Body of pancreas (tissue), 4 donors: ENCODE measurements at regions not wholly inside any gene's neighbourhood (a gene's known extent, or its start where the extent isn't known, plus 50 kb on each side); places are given as distances from the start of the nearest gene placed in this dataset.

Experiments
- ATAC-seq: fragments of 150-250 bp; one replicate; pipeline ENCODE4 v1.9.1; 2016
- DNase-seq, 4 donors: peaks; one replicate each; pipeline ENCODE4 v3.0.0-alpha.2; 2019
- H3K27ac ChIP-seq, 4 donors: fragments of 200-600 bp; sonication (generic); 1 replicate in 3 of 4; 2 replicates in 1 of 4; pipeline versions ENCODE4 v1.5.1 to v1.6.1; 2016 to 2019; ENCODE audit warnings: mild to moderate bottlenecking in 1 of 4, mixed read lengths in 1 of 4, moderate library complexity in 1 of 4
- H3K27me3 ChIP-seq, 2 donors: fragments of 200-600 bp; sonication (generic); one replicate each; pipeline ENCODE4 v1.6.0; 2016; ENCODE audit warnings: mild to moderate bottlenecking in 1 of 2
- H3K36me3 ChIP-seq, 2 donors: fragments of 200-600 bp; sonication (generic); replicated peaks in 1 of 2; 2 replicates each; pipeline ENCODE4 v1.5.1; 2016; ENCODE audit warnings: low read depth in 2 of 2; ENCODE audit not compliant: insufficient read depth in 1 of 2
- H3K4me1 ChIP-seq: fragments of 200-600 bp; sonication (generic); one replicate; pipeline ENCODE4 v1.6.0; 2016
- H3K4me3 ChIP-seq, 2 donors: fragments of 200-600 bp; sonication (generic); 1 replicate in 1 of 2; 2 replicates in 1 of 2; pipeline ENCODE4 v1.5.1; 2016 to 2019
- H3K9me3 ChIP-seq, 3 donors: fragments of 200-600 bp; sonication (generic); 1 replicate in 2 of 3; 2 replicates in 1 of 3; pipeline ENCODE4 v1.5.1; 2016
- POLR2A ChIP-seq, 3 donors: fragments of 450-650 bp; IDR thresholded peaks; one replicate each; pipeline ENCODE4 v1.6.1; 2016; ENCODE audit warnings: antibody characterized with exemption in 3 of 3, mild to moderate bottlenecking in 2 of 3
- WGBS, 2 donors: methylation state at CpG; one replicate each; pipeline ENCODE4 v1.1.5; 2017; 5-methylcytosine and 5-hydroxymethylcytosine counted together
- intact Hi-C: fragments of 100-400 bp; cut with DNase I; formaldehyde crosslinking; loops from one replicate; pipeline ENCODE4 v1.15.1; 2023
- TF ChIP-seq, protein P1 (sequence below), 7 experiments: fragments of 450-650 bp in 4 of 7; fragments of 200-600 bp in 3 of 7; sonication (generic) in 3 of 7; IDR thresholded peaks; one replicate each; pipeline ENCODE4 v1.5.1; 2016 to 2019; ENCODE audit warnings: antibody characterized with exemption in 7 of 7

DNA sequence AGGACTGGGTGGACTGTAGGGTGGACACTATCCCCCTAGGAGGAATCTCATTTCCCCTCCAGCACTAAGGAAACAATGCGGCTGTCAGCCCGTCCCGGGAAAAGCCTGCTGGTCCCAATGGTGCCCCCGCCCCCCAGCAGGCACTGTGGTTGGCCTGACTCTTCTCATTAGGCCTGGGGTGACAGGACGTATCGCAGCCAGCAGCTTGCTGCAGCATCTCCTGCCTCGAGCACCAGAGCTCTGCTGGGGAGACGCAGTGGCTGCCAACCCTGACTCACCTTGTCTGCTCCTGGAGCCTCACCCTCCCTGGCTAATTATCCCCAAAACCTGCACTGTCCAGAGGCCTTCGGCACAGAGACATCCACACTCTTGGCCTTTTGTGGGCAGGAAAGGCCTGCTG, 115.1 kb upstream of the GJB5 start:
- H3K4me3 ChIP-seq = no peak overlapping the region
- H3K27me3 ChIP-seq = no peaks in the 10 kb centered on the region
- H3K27ac ChIP-seq = no peak overlapping the region
- ATAC-seq = no peak
- no peaks in the 10 kb centered on the region for H3K9me3 ChIP-seq
- H3K36me3 ChIP-seq = no peaks in the 10 kb centered on the region
- no peak for DNase-seq
- no peaks in the 10 kb centered on the region for H3K4me1 ChIP-seq
- no peak for TF ChIP-seq POLR2A (IDR thresholded peaks at IDR 0.05)
- intact Hi-C loops = no loop called here
- WGBS, 2 donors = 74 to 80% methylated on average over 1 to 9 of the region's 9 CpGs

DNA sequence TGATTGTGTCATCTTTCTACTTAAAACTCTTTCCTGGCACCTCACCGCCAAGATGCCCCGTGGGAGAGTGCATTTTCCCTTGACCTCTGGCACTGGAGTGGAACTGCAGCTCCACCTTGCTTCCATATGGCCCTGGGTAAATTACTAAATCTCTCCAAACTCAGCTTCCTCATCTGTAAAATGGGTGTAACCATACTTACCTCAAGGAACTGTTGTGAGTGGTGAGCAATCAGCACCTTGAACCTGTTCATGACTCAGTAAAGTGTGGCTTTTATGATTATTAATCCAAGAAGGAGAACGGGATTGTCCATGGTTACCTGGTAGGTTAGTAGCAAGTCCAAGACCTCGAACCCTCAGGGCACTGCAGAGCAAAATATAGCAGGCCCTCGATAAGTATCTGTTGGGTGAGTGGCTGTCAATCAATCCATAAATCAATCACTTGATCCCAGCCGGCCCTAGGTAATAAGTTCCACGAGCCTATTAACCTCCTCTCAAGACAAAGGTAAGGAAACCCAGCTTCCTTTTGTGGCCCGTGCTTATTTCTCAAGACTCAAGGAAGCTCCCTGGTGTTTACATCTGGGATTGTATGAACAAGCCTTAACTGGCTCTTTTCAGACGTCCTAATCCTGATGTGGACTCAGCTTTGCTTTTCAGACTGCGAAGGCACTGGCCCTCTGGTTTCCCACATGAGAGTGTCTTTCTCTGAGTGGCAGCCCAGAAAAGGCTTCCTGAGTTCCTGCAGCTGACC, 114.0 kb upstream of the GJB5 start:
- no peak overlapping the region for H3K27ac ChIP-seq
- H3K36me3 ChIP-seq = no peaks in the 10 kb centered on the region
- no peak overlapping the region for H3K4me3 ChIP-seq
- DNase-seq (no peak), ATAC-seq (no peak)
- H3K9me3 ChIP-seq = no peaks in the 10 kb centered on the region
- no peaks in the 10 kb centered on the region for H3K4me1 ChIP-seq
- H3K27me3 ChIP-seq = no peaks in the 10 kb centered on the region
- TF ChIP-seq POLR2A (IDR thresholded peaks at IDR 0.05) = no peak
- TF ChIP-seq, protein P1, sequence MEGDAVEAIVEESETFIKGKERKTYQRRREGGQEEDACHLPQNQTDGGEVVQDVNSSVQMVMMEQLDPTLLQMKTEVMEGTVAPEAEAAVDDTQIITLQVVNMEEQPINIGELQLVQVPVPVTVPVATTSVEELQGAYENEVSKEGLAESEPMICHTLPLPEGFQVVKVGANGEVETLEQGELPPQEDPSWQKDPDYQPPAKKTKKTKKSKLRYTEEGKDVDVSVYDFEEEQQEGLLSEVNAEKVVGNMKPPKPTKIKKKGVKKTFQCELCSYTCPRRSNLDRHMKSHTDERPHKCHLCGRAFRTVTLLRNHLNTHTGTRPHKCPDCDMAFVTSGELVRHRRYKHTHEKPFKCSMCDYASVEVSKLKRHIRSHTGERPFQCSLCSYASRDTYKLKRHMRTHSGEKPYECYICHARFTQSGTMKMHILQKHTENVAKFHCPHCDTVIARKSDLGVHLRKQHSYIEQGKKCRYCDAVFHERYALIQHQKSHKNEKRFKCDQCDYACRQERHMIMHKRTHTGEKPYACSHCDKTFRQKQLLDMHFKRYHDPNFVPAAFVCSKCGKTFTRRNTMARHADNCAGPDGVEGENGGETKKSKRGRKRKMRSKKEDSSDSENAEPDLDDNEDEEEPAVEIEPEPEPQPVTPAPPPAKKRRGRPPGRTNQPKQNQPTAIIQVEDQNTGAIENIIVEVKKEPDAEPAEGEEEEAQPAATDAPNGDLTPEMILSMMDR (IDR thresholded peaks at IDR 0.05) = no peak
- intact Hi-C loops = no loop called here
- WGBS, 2 donors = 48 to 57% methylated on average over 3 to 10 of the region's 10 CpGs

DNA sequence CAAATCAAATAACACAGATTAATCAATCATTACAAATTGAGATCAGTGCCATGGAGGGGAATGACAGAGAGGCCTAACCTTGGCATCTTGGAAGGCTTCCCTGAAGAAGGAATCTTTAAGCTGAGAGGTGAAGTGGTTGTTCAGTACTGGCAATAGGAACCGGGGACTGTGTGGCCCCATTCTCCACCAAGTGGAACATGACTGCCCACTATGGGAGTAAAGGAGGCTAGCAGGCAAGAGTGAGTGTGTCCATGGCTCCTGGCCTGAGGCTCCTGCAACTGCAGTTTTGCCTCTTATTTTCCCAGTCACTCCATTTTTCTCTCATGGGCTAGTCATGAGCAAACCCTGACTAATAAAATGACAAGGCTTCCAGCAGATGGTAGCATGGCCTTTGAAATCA, 112.2 kb upstream of the GJB5 start:
- no peaks in the 10 kb centered on the region for H3K9me3 ChIP-seq
- no peaks in the 10 kb centered on the region for H3K4me1 ChIP-seq
- no peak overlapping the region for H3K4me3 ChIP-seq
- intact Hi-C loops = no loop called here
- 62% methylated on average over 1 of the region's 1 CpG; no CpG with 5 or more reads in 1 of the 2 donors for WGBS, 2 donors
- DNase-seq (no peak), ATAC-seq (no peak)
- H3K27ac ChIP-seq = no peak overlapping the region
- no peak for TF ChIP-seq POLR2A (IDR thresholded peaks at IDR 0.05)
- TF ChIP-seq, protein P1 (IDR thresholded peaks at IDR 0.05) = no peak
- H3K36me3 ChIP-seq = no peaks in the 10 kb centered on the region
- no peaks in the 10 kb centered on the region for H3K27me3 ChIP-seq

DNA sequence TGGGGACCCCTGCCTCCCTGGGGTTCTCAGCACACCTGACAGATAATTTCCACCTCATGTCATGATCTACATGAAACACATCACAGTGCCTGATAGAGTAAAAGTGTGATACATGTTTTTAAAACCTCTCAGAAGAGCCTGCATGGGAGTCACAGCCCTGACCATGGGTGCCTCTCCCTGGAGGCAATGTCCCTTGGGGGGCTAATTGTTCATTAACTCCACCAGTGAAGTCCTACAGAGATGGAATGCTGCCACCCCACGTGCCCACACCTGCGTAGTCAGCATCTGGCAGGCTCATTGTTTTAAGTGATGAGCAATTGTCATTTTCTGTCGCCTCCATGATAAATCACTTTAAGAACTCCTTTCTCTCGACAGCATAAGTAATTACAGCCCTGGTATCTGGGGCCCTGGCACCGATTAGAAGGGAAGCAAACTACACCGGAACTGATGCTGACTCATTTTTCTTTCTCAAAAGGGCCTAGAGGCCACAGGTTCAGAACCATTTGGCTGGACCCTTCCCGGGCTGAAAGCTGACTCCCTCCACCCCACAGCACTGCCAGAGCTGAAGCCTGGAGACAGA, 109.6 kb upstream of the GJB5 start:
- Histone ChIP-seq H3K27ac (no peak overlapping the region), H3K9me3 (no peaks in the 10 kb centered on the region), H3K36me3 (no peaks in the 10 kb centered on the region), H3K4me1 (no peaks in the 10 kb centered on the region), H3K4me3 (no peak overlapping the region), H3K27me3 (no peaks in the 10 kb centered on the region)
- intact Hi-C loops = no loop called here
- ATAC-seq = no peak
- 0 to 2% methylated on average over 1 to 6 of the region's 7 CpGs for WGBS, 2 donors
- DNase-seq = no peak
- TF ChIP-seq, protein P1 (IDR thresholded peaks at IDR 0.05) = no peak
- no peak for TF ChIP-seq POLR2A (IDR thresholded peaks at IDR 0.05)

DNA sequence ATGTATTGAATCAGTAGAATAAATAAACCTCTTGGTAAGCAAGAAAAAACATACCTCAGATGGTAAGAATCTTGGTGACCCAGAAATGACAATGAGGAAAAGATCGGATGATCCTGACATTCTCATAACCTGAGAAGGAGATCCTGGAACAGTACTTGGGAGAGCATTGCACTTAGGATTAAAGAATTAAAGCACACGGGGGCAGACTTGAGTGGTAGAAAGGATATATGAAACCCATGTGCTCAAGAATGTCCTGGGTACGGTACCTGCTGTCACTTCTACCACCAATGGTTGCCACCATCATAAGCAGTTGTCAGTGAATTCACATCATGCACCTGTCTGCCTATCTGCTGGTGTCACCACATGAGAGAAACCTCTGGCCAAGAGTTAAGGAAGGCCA, 108.9 kb upstream of the GJB5 start:
- intact Hi-C loops = no loop called here
- Histone ChIP-seq H3K4me3 (no peak overlapping the region), H3K27me3 (no peaks in the 10 kb centered on the region), H3K4me1 (no peaks in the 10 kb centered on the region), H3K9me3 (no peaks in the 10 kb centered on the region), H3K27ac (no peak overlapping the region), H3K36me3 (no peaks in the 10 kb centered on the region)
- DNase-seq = no peak
- ATAC-seq = no peak
- WGBS, 2 donors = 43 to 45% methylated on average over 3 of the region's 3 CpGs
- TF ChIP-seq POLR2A (IDR thresholded peaks at IDR 0.05) = no peak
- TF ChIP-seq, protein P1 (IDR thresholded peaks at IDR 0.05) = no peak
